GM19035 (cell line): ENCODE measurements at regions not wholly inside any gene's neighbourhood (a gene's known extent, or its start where the extent isn't known, plus 50 kb on each side); places are given as distances from the start of the nearest gene placed in this dataset.

Source experiments
- ATAC-seq: cut with Tn5 transposase; IDR thresholded peaks from one replicate; pipeline ENCODE4 v1.9.1; 2021; ENCODE audit not compliant: unreplicated experiment

- ATAC-seq, result no peak
Observed at GRCh38 chr4:188804861-188805260, 665.6 kb downstream of the TRIML1 start.

GRCh38 chr4:188811121-188811520, 671.9 kb downstream of the TRIML1 start:
- no peak for ATAC-seq

GRCh38 chr4:188812644-188813043, 673.4 kb downstream of the TRIML1 start:
- ATAC-seq, result no peak

GRCh38 chr4:188818300-188818699, 679.1 kb downstream of the TRIML1 start:
- ATAC-seq, result no peak

- no peak for ATAC-seq
Observed at GRCh38 chr4:188819233-188819632, 680.0 kb downstream of the TRIML1 start.

- ATAC-seq, result no peak
Observed at GRCh38 chr4:188821500-188821899, 682.3 kb downstream of the TRIML1 start.

- ATAC-seq, result no peak
Observed at GRCh38 chr4:188822698-188823097, 683.5 kb downstream of the TRIML1 start.

GRCh38 chr4:188824553-188824952, 685.3 kb downstream of the TRIML1 start:
- no peak for ATAC-seq

- no peak for ATAC-seq
Observed at GRCh38 chr4:188826393-188826792, 687.2 kb downstream of the TRIML1 start.

- no peak for ATAC-seq
Observed at GRCh38 chr4:188839704-188840103, 700.5 kb downstream of the TRIML1 start.

- no peak for ATAC-seq
Observed at GRCh38 chr4:188841523-188841922, 702.3 kb downstream of the TRIML1 start.

- no peak for ATAC-seq
Observed at GRCh38 chr4:188854436-188854835, 715.2 kb downstream of the TRIML1 start.

GRCh38 chr4:188858696-188859095, 719.5 kb downstream of the TRIML1 start:
- no peak for ATAC-seq

- no peak for ATAC-seq
Observed at GRCh38 chr4:188864741-188865140, 725.5 kb downstream of the TRIML1 start.

GRCh38 chr4:188867796-188868195, 728.6 kb downstream of the TRIML1 start:
- ATAC-seq, result no peak

GRCh38 chr4:188869581-188869980, 730.3 kb downstream of the TRIML1 start:
- ATAC-seq, result no peak

GRCh38 chr4:188872809-188873208, 733.6 kb downstream of the TRIML1 start:
- ATAC-seq, result no peak

- no peak for ATAC-seq
Observed at GRCh38 chr4:188876881-188877280, 737.6 kb downstream of the TRIML1 start.

- no peak for ATAC-seq
Observed at GRCh38 chr4:188879598-188879997, 740.4 kb downstream of the TRIML1 start.

- ATAC-seq, result no peak
Observed at GRCh38 chr4:188887905-188888304, 748.7 kb downstream of the TRIML1 start.

- no peak for ATAC-seq
Observed at GRCh38 chr4:188892837-188893236, 753.6 kb downstream of the TRIML1 start.

- no peak for ATAC-seq
Observed at GRCh38 chr4:188903986-188904385, 764.7 kb downstream of the TRIML1 start.

- ATAC-seq, result no peak
Observed at GRCh38 chr4:188904617-188905016, 765.4 kb downstream of the TRIML1 start.

GRCh38 chr4:188905248-188905647, 766.0 kb downstream of the TRIML1 start:
- ATAC-seq, result no peak
